ENCODE measurements at regions not wholly inside any gene's neighbourhood (a gene's known extent, or its start where the extent isn't known, plus 50 kb on each side); places are given as distances from the start of the nearest gene placed in this dataset.

GRCh38 chr10:130546841-130547240 lies 410.6 kb downstream of the GLRX3 start:
- no peaks in the 10 kb centered on the region for H3K79me2 ChIP-seq (ENCODE audit: insufficient read depth, low read length)
- no peak for TF ChIP-seq CTCF (IDR thresholded peaks at IDR 0.05; ENCODE audit: low read length)
- TF ChIP-seq EZH2 (IDR thresholded peaks at IDR 0.05; ENCODE audit: borderline replicate concordance, low read length): no peak
- no peaks in the 10 kb centered on the region for H3K4me1 ChIP-seq (ENCODE audit: insufficient read depth, low read length, severe bottlenecking)
- H3K9ac ChIP-seq (ENCODE audit: low read length): no peak overlapping the region
- H4K20me1 ChIP-seq (ENCODE audit: insufficient read depth, low read length): no peaks in the 10 kb centered on the region
- no peaks in the 10 kb centered on the region for H3K36me3 ChIP-seq (ENCODE audit: insufficient read depth, low read length)
- H3K27me3 ChIP-seq (ENCODE audit: insufficient read depth, low read length): no peaks in the 10 kb centered on the region
- H2AFZ ChIP-seq (ENCODE audit: low read length): no peak overlapping the region
- H3K9me2 ChIP-seq (ENCODE audit: low read depth, low read length): no peaks in the 10 kb centered on the region
- no peak overlapping the region for H3K4me2 ChIP-seq (ENCODE audit: low read length)
- no peaks in the 10 kb centered on the region for H3K9me3 ChIP-seq (ENCODE audit: low read length)
- H3K27ac ChIP-seq (ENCODE audit: low read depth, low read length, poor library complexity, severe bottlenecking): no peak overlapping the region
- no peak overlapping the region for H3K4me3 ChIP-seq (ENCODE audit: low read depth, low read length, poor library complexity, severe bottlenecking)
- no peaks in the 10 kb centered on the region for H3F3A ChIP-seq (ENCODE audit: insufficient read depth, low read length)

- no peak overlapping the region for H3K4me2 ChIP-seq (ENCODE audit: low read length)
- no peaks in the 10 kb centered on the region for H3F3A ChIP-seq (ENCODE audit: insufficient read depth, low read length)
- no peaks in the 10 kb centered on the region for H3K9me2 ChIP-seq (ENCODE audit: low read depth, low read length)
- H3K9ac ChIP-seq (ENCODE audit: low read length): no peak overlapping the region
- no peaks in the 10 kb centered on the region for H4K20me1 ChIP-seq (ENCODE audit: insufficient read depth, low read length)
- no peak overlapping the region for H2AFZ ChIP-seq (ENCODE audit: low read length)
- H3K4me1 ChIP-seq (ENCODE audit: insufficient read depth, low read length, severe bottlenecking): no peaks in the 10 kb centered on the region
- no peaks in the 10 kb centered on the region for H3K79me2 ChIP-seq (ENCODE audit: insufficient read depth, low read length)
- no peak overlapping the region for H3K4me3 ChIP-seq (ENCODE audit: low read depth, low read length, poor library complexity, severe bottlenecking)
- TF ChIP-seq CTCF (IDR thresholded peaks at IDR 0.05; ENCODE audit: low read length) (no peak), EZH2 (IDR thresholded peaks at IDR 0.05; ENCODE audit: borderline replicate concordance, low read length) (no peak)
- no peaks in the 10 kb centered on the region for H3K27me3 ChIP-seq (ENCODE audit: insufficient read depth, low read length)
- no peaks in the 10 kb centered on the region for H3K9me3 ChIP-seq (ENCODE audit: low read length)
- H3K27ac ChIP-seq (ENCODE audit: low read depth, low read length, poor library complexity, severe bottlenecking): no peak overlapping the region
- H3K36me3 ChIP-seq (ENCODE audit: insufficient read depth, low read length): no peaks in the 10 kb centered on the region
Measured at GRCh38 chr10:130547368-130547767, 411.2 kb downstream of the GLRX3 start.

- H3K9me3 ChIP-seq (ENCODE audit: low read length): no peaks in the 10 kb centered on the region
- H3K79me2 ChIP-seq (ENCODE audit: insufficient read depth, low read length): no peaks in the 10 kb centered on the region
- no peaks in the 10 kb centered on the region for H4K20me1 ChIP-seq (ENCODE audit: insufficient read depth, low read length)
- no peak overlapping the region for H3K4me2 ChIP-seq (ENCODE audit: low read length)
- no peaks in the 10 kb centered on the region for H3K4me1 ChIP-seq (ENCODE audit: insufficient read depth, low read length, severe bottlenecking)
- H3K36me3 ChIP-seq (ENCODE audit: insufficient read depth, low read length): no peaks in the 10 kb centered on the region
- no peaks in the 10 kb centered on the region for H3F3A ChIP-seq (ENCODE audit: insufficient read depth, low read length)
- H3K9me2 ChIP-seq (ENCODE audit: low read depth, low read length): no peaks in the 10 kb centered on the region
- H3K9ac ChIP-seq (ENCODE audit: low read length): no peak overlapping the region
- no peak for TF ChIP-seq EZH2 (IDR thresholded peaks at IDR 0.05; ENCODE audit: borderline replicate concordance, low read length)
- TF ChIP-seq CTCF (IDR thresholded peaks at IDR 0.05; ENCODE audit: low read length): no peak
- no peaks in the 10 kb centered on the region for H3K27me3 ChIP-seq (ENCODE audit: insufficient read depth, low read length)
- no peak overlapping the region for H3K27ac ChIP-seq (ENCODE audit: low read depth, low read length, poor library complexity, severe bottlenecking)
- no peak overlapping the region for H3K4me3 ChIP-seq (ENCODE audit: low read depth, low read length, poor library complexity, severe bottlenecking)
- H2AFZ ChIP-seq (ENCODE audit: low read length): no peak overlapping the region
Measured at GRCh38 chr10:130550952-130551674, 414.9 kb downstream of the GLRX3 start.
